Stimulated activated naive CD8-positive, alpha-beta T cell treated with anti-CD3 and anti-CD28 coated beads, Interleukin-15, amount 100 ng/mL, for 72 hours (primary cell): ENCODE measurements at regions not wholly inside any gene's neighbourhood (a gene's known extent, or its start where the extent isn't known, plus 50 kb on each side); places are given as distances from the start of the nearest gene placed in this dataset.

Source experiments
- ATAC-seq: fragments of 150-1000 bp; cut with Tn5 transposase; 2 replicates; pipeline ENCODE4 v1.10.0; 2021; ENCODE audit warnings: mild to moderate bottlenecking, moderate library complexity
- DNase-seq, 2 donors: peaks; one replicate each; pipeline ENCODE4 v3.0.0; 2021 to 2022
- H3K27ac Mint-ChIP-seq, 2 donors: one replicate each; pipeline ENCODE4 v1.8.0; 2022; ENCODE audit warnings: mild to moderate bottlenecking in 2 of 2, mixed read lengths in 2 of 2, moderate library complexity in 2 of 2
- H3K27me3 Mint-ChIP-seq: one replicate; pipeline ENCODE4 v1.8.0; 2022; ENCODE audit warnings: mixed read lengths
- H3K4me1 Mint-ChIP-seq: one replicate; pipeline ENCODE4 v1.8.0; 2022; ENCODE audit warnings: mild to moderate bottlenecking, mixed read lengths
- H3K4me3 Mint-ChIP-seq, 2 donors: one replicate each; pipeline ENCODE4 v1.8.0; 2022; ENCODE audit warnings: mild to moderate bottlenecking in 2 of 2, mixed read lengths in 2 of 2, moderate library complexity in 1 of 2
- H3K9me3 Mint-ChIP-seq, 2 donors: one replicate each; pipeline ENCODE4 v1.8.0; 2022; ENCODE audit warnings: mixed read lengths in 2 of 2

- Mint-ChIP-seq H3K27me3 (no peaks in the 10 kb centered on the region), H3K4me3 (no peak overlapping the region), H3K4me1 (no peaks in the 10 kb centered on the region), H3K27ac (no peak overlapping the region), H3K9me3 (no peaks in the 10 kb centered on the region)
- ATAC-seq: no peak
- DNase-seq: no peak
Measured at GRCh38 chr4:117455088-117455487, 369.7 kb upstream of the TRAM1L1 start.

DNA sequence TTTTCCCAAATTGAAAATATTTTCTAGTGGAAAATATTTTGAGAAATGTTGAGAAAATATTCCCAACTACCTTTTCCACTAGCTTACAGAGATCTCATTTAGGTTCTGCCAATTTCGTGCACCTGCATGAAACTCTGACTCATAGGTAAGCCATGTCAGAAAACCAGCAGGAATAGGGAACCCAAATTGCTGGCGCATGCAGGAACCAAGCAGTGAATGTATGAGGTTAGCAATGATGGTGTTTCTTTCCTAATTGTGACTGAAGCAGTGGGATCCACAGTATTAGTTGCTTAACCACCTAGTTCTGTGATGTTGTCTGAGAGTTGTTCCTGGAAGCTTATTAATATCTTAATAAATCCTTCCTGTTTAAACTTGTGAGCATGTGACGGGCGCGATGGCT, 381.0 kb upstream of the TRAM1L1 start:
- Mint-ChIP-seq H3K27me3 (no peaks in the 10 kb centered on the region), H3K4me3 (no peak overlapping the region), H3K27ac (no peak overlapping the region), H3K9me3 (peaks cover 0 to 5% of the 10 kb centered on the region in 2 donors), H3K4me1 (no peaks in the 10 kb centered on the region)
- no peak for DNase-seq
- no peak for ATAC-seq

DNA sequence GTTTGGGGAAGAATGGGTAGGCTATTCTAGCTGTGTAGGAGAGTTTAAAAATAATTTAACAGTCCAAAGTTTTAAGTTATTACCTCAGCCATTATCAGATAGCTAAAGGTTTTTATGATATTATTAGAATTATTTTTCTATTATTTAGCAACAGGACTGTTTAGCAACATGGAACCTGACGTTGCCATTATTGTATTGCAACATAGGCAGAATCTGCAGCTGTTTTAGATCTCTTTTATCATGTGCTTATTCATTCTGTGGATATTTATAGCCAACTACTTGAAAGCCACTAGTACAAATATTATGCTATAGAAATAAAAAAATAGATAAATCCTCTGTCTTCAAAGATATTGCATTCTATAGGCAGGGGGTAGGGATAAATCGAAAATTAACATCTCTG, 382.0 kb upstream of the TRAM1L1 start:
- Mint-ChIP-seq H3K27me3 (no peaks in the 10 kb centered on the region), H3K9me3 (peaks cover 0 to 5% of the 10 kb centered on the region in 2 donors), H3K4me1 (no peaks in the 10 kb centered on the region), H3K27ac (no peak overlapping the region), H3K4me3 (no peak overlapping the region)
- no peak for ATAC-seq
- DNase-seq: no peak

GRCh38 chr4:117474987-117475386, 389.6 kb upstream of the TRAM1L1 start:
- DNase-seq (no peak), ATAC-seq (no peak)
- Mint-ChIP-seq H3K27me3 (no peaks in the 10 kb centered on the region), H3K9me3 (no peaks in the 10 kb centered on the region), H3K27ac (no peak overlapping the region), H3K4me1 (no peaks in the 10 kb centered on the region), H3K4me3 (no peak overlapping the region)

DNA sequence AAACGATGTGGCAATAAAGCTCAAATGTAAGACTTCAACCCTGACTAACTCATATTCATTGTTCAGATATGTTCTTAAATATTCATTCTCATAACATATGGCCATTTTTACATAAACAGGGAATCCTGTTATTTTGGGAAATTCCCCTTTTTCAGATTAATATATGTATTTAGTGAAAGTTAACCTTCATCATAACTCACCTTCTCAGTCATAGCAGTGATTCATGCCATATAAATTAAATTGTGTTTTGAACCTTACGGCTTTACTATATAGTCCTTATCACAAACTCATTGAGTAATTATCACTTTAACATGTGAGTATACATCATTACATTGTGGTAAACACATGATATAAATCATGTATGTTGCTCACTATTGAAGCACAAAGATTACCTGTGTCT, 392.5 kb upstream of the TRAM1L1 start:
- Mint-ChIP-seq H3K9me3 (no peaks in the 10 kb centered on the region), H3K4me3 (no peak overlapping the region), H3K27me3 (no peaks in the 10 kb centered on the region), H3K4me1 (no peaks in the 10 kb centered on the region), H3K27ac (no peak overlapping the region)
- ATAC-seq (no peak), DNase-seq (no peak)

GRCh38 chr4:117478702-117479101, 393.3 kb upstream of the TRAM1L1 start:
- H3K4me1 Mint-ChIP-seq: no peaks in the 10 kb centered on the region
- H3K4me3 Mint-ChIP-seq: no peak overlapping the region
- no peak for DNase-seq
- no peaks in the 10 kb centered on the region for H3K9me3 Mint-ChIP-seq
- H3K27me3 Mint-ChIP-seq: no peaks in the 10 kb centered on the region
- H3K27ac Mint-ChIP-seq: no peak overlapping the region
- ATAC-seq: no peak

DNA sequence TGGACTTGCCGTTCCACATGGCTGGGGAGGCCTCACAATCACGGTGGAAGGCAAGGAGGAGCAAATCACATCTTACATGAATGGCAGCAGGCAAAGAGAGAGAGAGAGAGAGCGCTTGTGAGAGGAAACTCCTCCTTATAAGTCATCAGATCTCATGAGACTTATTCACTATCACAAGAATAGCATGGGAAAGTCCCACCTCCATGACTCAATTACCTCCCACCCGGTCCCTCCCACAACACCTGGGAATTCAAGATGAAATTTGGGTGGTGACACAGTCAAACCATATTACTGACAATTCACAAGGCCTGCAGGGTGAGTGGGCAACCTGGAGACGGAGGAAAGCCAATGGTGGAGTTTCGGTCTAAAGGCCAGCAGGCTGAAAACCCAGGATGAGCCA, 394.3 kb upstream of the TRAM1L1 start:
- no peak overlapping the region for H3K4me3 Mint-ChIP-seq
- H3K27ac Mint-ChIP-seq: no peak overlapping the region
- H3K9me3 Mint-ChIP-seq: no peaks in the 10 kb centered on the region
- H3K27me3 Mint-ChIP-seq: no peaks in the 10 kb centered on the region
- ATAC-seq (no peak), DNase-seq (no peak)
- no peaks in the 10 kb centered on the region for H3K4me1 Mint-ChIP-seq

- no peak for DNase-seq
Measured at GRCh38 chr4:117481742-117482141, 396.4 kb upstream of the TRAM1L1 start.

GRCh38 chr4:117488692-117489091, 403.3 kb upstream of the TRAM1L1 start:
- ATAC-seq (no peak), DNase-seq (no peak)
- Mint-ChIP-seq H3K4me3 (no peak overlapping the region), H3K27me3 (no peaks in the 10 kb centered on the region), H3K4me1 (no peaks in the 10 kb centered on the region), H3K27ac (no peak overlapping the region), H3K9me3 (no peaks in the 10 kb centered on the region)

More at GRCh38 chr4:117481742-117482141, 396.4 kb upstream of the TRAM1L1 start:
- Mint-ChIP-seq H3K4me3 (no peak overlapping the region), H3K4me1 (no peaks in the 10 kb centered on the region), H3K27ac (no peak overlapping the region), H3K9me3 (no peaks in the 10 kb centered on the region), H3K27me3 (no peaks in the 10 kb centered on the region)
- ATAC-seq: no peak

DNA sequence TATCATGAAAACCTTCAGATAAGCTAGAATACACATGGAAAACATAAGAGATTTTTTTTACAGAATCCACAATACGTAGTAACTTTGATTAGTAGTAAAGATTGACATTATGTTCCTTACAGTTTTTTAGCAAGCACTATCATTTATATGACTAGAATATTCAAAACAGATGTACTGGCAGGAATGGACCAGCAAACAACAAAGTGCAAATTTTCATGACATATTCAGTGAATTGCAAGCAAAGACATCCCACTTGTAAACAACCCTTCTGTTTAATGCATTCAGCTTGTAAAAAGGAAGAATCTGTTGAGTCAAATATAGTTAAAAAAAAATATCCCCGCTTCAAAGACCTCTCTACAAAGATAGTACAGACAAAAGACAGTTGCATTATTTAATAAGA, 403.7 kb upstream of the TRAM1L1 start:
- H3K4me3 Mint-ChIP-seq: no peak overlapping the region

DNA sequence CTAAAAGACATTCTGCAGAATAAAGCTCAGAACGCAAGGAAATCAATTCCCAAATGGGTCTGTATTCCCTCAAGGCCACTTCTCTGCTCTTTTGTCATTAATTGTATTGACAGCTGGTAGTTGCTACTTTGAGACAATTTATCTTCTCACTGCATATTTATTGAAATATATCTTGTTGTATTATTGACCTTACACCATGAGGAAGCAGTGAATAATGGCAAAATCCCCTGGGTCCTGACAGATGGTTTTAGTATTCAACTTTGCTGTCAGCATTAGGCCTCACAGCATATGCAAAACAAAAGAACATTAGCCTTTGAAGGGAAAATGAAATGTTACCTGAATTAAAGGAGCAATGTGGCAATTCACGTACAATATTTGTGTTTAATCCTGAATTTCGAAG, 406.1 kb upstream of the TRAM1L1 start:
- H3K4me3 Mint-ChIP-seq: no peak overlapping the region

More for the DNA sequence above, 403.7 kb upstream of the TRAM1L1 start:
- no peak for DNase-seq
- Mint-ChIP-seq H3K9me3 (no peaks in the 10 kb centered on the region), H3K27ac (no peak overlapping the region), H3K4me1 (no peaks in the 10 kb centered on the region), H3K27me3 (no peaks in the 10 kb centered on the region)
- no peak for ATAC-seq

GRCh38 chr4:117495802-117496201, 410.4 kb upstream of the TRAM1L1 start:
- no peak overlapping the region for H3K4me3 Mint-ChIP-seq
- no peaks in the 10 kb centered on the region for H3K4me1 Mint-ChIP-seq
- no peaks in the 10 kb centered on the region for H3K9me3 Mint-ChIP-seq
- DNase-seq (no peak), ATAC-seq (no peak)
- H3K27ac Mint-ChIP-seq: no peak overlapping the region
- no peaks in the 10 kb centered on the region for H3K27me3 Mint-ChIP-seq

More for the DNA sequence above, 406.1 kb upstream of the TRAM1L1 start:
- ATAC-seq (no peak), DNase-seq (no peak)
- Mint-ChIP-seq H3K9me3 (no peaks in the 10 kb centered on the region), H3K27ac (no peak overlapping the region), H3K27me3 (no peaks in the 10 kb centered on the region), H3K4me1 (no peaks in the 10 kb centered on the region)

DNA sequence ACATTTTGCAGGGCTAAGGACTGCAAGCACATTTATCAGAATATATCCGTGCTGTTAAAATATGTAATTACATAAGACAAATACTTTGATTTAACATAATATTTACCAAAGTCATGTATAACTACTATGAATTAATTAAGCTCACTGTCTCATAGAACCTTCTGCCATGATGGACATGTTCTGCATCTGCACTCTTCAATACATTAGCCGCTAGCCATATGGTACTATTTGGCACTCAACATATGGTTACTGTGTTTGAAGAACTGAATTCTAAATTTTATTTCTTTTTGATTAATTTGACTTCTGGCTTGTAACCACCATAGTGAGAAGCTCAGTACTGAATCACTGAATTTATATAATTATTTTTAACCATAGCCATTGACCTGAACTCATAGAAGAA, 427.0 kb upstream of the TRAM1L1 start:
- Mint-ChIP-seq H3K4me3 (no peak overlapping the region), H3K9me3 (peaks cover 4% of the 10 kb centered on the region in 2 donors), H3K4me1 (no peaks in the 10 kb centered on the region), H3K27ac (no peak overlapping the region), H3K27me3 (no peaks in the 10 kb centered on the region)
- ATAC-seq: no peak
- DNase-seq: no peak

GRCh38 chr4:117514391-117515175, 429.2 kb upstream of the TRAM1L1 start:
- Mint-ChIP-seq H3K9me3 (peaks cover 7 to 18% of the 10 kb centered on the region in 2 donors), H3K4me3 (no peak overlapping the region), H3K27me3 (no peaks in the 10 kb centered on the region), H3K4me1 (no peaks in the 10 kb centered on the region), H3K27ac (no peak overlapping the region)
- DNase-seq (no peak), ATAC-seq (no peak)

- no peak overlapping the region for H3K4me3 Mint-ChIP-seq
- H3K27ac Mint-ChIP-seq: no peak overlapping the region
- no peak for ATAC-seq
- H3K4me1 Mint-ChIP-seq: no peaks in the 10 kb centered on the region
- H3K9me3 Mint-ChIP-seq: peaks cover 12 to 31% of the 10 kb centered on the region in 2 donors
- H3K27me3 Mint-ChIP-seq: no peaks in the 10 kb centered on the region
- no peak for DNase-seq
Measured at GRCh38 chr4:117515921-117516320, 430.5 kb upstream of the TRAM1L1 start.

- H3K4me1 Mint-ChIP-seq: no peaks in the 10 kb centered on the region
- H3K27me3 Mint-ChIP-seq: no peaks in the 10 kb centered on the region
- DNase-seq (no peak), ATAC-seq (no peak)
- H3K9me3 Mint-ChIP-seq: no peaks in the 10 kb centered on the region
- H3K27ac Mint-ChIP-seq: no peak overlapping the region
- no peak overlapping the region for H3K4me3 Mint-ChIP-seq
Measured at GRCh38 chr4:117527601-117528000, 442.2 kb upstream of the TRAM1L1 start.

- Mint-ChIP-seq H3K4me3 (no peak overlapping the region), H3K9me3 (peaks cover 3 to 5% of the 10 kb centered on the region in 2 donors), H3K27ac (no peak overlapping the region), H3K27me3 (no peaks in the 10 kb centered on the region), H3K4me1 (no peaks in the 10 kb centered on the region)
- ATAC-seq: no peak
- no peak for DNase-seq
Measured at GRCh38 chr4:117529401-117529800, 444.0 kb upstream of the TRAM1L1 start.
